HG03060 (cell line): ENCODE measurements at regions not wholly inside any gene's neighbourhood (a gene's known extent, or its start where the extent isn't known, plus 50 kb on each side); places are given as distances from the start of the nearest gene placed in this dataset.
"Not testable (repeated sequence)": the region's sequence is repeated elsewhere in the genome, so short reads cannot be mapped to it uniquely, and the experiment has no call there.

Experiments
- ATAC-seq: cut with Tn5 transposase; IDR thresholded peaks from one replicate; pipeline ENCODE4 v1.9.1; 2021; ENCODE audit warnings: low read depth, moderate number of reproducible peaks; ENCODE audit not compliant: unreplicated experiment

- ATAC-seq, result no peak
These were observed 254.5 kb downstream of the AHR start for GRCh38 chr7:17552952-17553351.

GRCh38 chr7:17554341-17555015 is 256.0 kb downstream of the AHR start:
- no peak for ATAC-seq

- ATAC-seq, result no peak
These were observed 257.9 kb downstream of the AHR start for GRCh38 chr7:17556247-17556956.

GRCh38 chr7:17557251-17557671 is 258.8 kb downstream of the AHR start:
- no peak for ATAC-seq

GRCh38 chr7:17558135-17558534 is 259.7 kb downstream of the AHR start:
- ATAC-seq, result no peak

GRCh38 chr7:17558558-17559332 is 260.3 kb downstream of the AHR start:
- no peak for ATAC-seq

- no peak for ATAC-seq
These were observed 260.9 kb downstream of the AHR start for GRCh38 chr7:17559388-17559787.

- ATAC-seq, result no peak
These were observed 262.1 kb downstream of the AHR start for GRCh38 chr7:17560516-17560915.

GRCh38 chr7:17560966-17561365 is 262.5 kb downstream of the AHR start:
- ATAC-seq, result no peak

- no peak for ATAC-seq
These were observed 266.3 kb downstream of the AHR start for GRCh38 chr7:17564678-17565212.

GRCh38 chr7:17580141-17580540 is 281.7 kb downstream of the AHR start:
- ATAC-seq, result no peak

GRCh38 chr7:17580856-17581255 is 282.4 kb downstream of the AHR start:
- no peak for ATAC-seq

GRCh38 chr7:17581301-17581700 is 282.8 kb downstream of the AHR start:
- no peak for ATAC-seq

- not testable (repeated sequence) for ATAC-seq
These were observed 284.2 kb downstream of the AHR start for GRCh38 chr7:17582696-17583095.

- no peak for ATAC-seq
These were observed 285.3 kb downstream of the AHR start for GRCh38 chr7:17583786-17584185.

GRCh38 chr7:17584822-17585221 is 286.4 kb downstream of the AHR start:
- no peak for ATAC-seq

- no peak for ATAC-seq
These were observed 288.3 kb downstream of the AHR start for GRCh38 chr7:17586711-17587110.

GRCh38 chr7:17588730-17589129 is 290.3 kb downstream of the AHR start:
- ATAC-seq, result no peak

GRCh38 chr7:17589671-17590070 is 291.2 kb downstream of the AHR start:
- ATAC-seq, result no peak

GRCh38 chr7:17590221-17590620 is 291.8 kb downstream of the AHR start:
- no peak for ATAC-seq

GRCh38 chr7:17593819-17594419 is 295.5 kb downstream of the AHR start:
- no peak for ATAC-seq
